ENCODE measurements at regions not wholly inside any gene's neighbourhood (a gene's known extent, or its start where the extent isn't known, plus 50 kb on each side); places are given as distances from the start of the nearest gene placed in this dataset.

DNA sequence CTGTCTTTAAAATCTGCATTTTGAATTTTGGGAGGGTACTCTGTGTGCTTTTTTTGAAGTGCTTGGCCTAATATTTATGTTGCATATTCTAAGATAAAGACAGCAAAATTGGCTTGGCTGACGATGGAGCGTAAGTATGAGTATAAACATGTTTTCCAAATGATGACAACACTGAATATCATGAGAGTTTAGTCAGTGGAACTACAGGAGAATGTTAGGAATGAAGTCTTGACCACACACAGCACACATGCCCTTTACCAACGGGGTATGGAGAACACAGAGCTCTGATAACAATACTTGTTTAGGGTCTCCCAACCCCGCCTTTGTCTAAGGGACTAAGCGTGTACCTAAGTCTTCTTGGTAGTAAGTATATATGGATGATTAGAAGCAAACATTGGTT, 253.9 kb upstream of the FZD8 start:
- TF ChIP-seq, protein P1, sequence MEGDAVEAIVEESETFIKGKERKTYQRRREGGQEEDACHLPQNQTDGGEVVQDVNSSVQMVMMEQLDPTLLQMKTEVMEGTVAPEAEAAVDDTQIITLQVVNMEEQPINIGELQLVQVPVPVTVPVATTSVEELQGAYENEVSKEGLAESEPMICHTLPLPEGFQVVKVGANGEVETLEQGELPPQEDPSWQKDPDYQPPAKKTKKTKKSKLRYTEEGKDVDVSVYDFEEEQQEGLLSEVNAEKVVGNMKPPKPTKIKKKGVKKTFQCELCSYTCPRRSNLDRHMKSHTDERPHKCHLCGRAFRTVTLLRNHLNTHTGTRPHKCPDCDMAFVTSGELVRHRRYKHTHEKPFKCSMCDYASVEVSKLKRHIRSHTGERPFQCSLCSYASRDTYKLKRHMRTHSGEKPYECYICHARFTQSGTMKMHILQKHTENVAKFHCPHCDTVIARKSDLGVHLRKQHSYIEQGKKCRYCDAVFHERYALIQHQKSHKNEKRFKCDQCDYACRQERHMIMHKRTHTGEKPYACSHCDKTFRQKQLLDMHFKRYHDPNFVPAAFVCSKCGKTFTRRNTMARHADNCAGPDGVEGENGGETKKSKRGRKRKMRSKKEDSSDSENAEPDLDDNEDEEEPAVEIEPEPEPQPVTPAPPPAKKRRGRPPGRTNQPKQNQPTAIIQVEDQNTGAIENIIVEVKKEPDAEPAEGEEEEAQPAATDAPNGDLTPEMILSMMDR (IDR thresholded peaks at IDR 0.05) = no peak
- TF ChIP-seq POLR2A (IDR thresholded peaks at IDR 0.05) = no peak
